GM12872 (cell line): ENCODE measurements at regions not wholly inside any gene's neighbourhood (a gene's known extent, or its start where the extent isn't known, plus 50 kb on each side); places are given as distances from the start of the nearest gene placed in this dataset.

Experiments used
- CTCF ChIP-seq: IDR thresholded peaks from 3 replicates; pipeline ENCODE4 v1.5.1; 2011; ENCODE audit warnings: low read depth, mild to moderate bottlenecking, low read length, moderate library complexity; ENCODE audit not compliant: insufficient read depth

DNA sequence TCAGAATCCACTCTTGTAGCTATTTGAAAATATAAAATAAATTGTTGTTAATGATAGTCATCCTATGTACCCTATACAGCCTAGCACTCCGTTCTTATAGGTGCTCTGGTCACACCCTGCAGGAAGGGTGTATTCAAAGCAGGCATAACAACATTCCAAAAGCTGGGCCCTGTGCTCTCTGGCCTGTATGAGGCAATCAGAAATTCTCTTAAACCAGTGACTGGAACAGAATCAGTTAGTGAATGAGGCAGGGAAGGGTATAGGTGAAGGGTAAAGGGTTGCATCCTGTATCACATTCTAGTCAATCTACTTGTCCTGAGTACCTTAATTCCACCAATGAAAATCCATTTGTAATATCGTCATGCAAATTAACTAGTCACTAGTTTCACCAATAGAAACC lies 154.5 kb upstream of the ZNF217 start:
- TF ChIP-seq CTCF, result no peak

DNA sequence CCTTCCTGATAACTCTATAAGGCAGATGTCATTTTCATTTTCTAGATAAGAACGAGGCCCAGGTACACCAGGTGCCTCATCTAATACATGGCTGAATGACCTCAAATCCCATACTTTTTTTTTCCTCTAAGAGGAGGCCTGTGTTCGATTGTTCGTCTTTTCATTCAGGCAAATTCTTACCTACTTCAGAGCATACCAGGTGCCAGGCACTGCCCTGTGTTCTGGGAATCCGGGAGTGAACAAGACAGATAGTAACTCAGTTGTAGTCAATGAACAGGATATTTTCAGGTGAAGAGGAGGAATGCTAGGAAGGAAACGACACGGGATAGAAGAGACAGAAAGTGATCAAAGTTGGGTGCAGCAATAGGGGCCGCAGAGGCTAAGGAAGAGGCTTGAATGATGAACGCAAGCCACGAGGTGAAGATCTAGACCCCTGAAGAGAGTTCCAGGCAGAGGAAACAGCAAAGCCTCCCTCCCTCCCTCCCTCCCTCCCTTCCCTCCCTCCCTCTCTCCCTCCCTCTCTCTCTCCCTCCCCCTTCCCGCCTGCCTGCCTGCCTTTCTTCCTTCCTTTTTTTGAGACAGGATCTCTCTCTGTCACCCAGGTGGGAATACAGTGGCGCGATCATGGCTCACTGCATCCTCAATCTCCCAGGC lies 150.1 kb upstream of the ZNF217 start:
- no peak for TF ChIP-seq CTCF

DNA sequence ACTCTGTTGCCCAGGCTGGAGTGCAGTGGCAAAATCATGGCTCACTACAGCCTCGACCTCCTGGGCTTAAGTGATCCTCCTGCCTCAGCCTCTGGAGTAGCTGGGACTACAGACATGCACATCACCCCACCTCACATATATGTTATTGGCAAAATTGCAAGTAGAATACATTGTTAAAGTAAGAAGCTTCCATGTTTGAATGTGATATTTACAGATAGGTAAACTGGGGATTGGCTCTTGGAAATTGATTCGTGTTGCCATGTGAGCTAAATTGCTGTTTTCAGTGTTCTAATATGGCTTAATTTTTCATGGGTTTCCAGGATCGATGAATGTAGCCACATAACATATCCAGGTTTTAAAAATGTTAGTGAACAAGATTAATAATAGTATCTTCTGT lies 149.0 kb upstream of the ZNF217 start:
- no peak for TF ChIP-seq CTCF

DNA sequence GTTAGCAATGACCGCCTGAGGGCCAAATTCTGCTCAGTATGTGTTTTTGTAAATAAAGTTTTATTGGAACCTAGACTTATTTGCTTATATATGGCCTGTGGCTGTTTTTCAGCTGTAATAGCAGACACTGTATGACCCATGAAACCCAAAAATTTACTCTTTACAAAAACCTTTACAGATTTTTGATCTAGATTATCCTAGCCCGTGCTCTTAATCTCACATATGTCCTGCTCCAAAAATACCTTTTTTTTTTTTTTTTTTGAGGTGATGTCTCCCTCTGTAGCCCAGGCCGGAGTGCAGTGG lies 148.0 kb upstream of the ZNF217 start:
- no peak for TF ChIP-seq CTCF

GRCh38 chr20:53739799-53740785 lies 146.5 kb upstream of the ZNF217 start:
- TF ChIP-seq CTCF, result no peak

DNA sequence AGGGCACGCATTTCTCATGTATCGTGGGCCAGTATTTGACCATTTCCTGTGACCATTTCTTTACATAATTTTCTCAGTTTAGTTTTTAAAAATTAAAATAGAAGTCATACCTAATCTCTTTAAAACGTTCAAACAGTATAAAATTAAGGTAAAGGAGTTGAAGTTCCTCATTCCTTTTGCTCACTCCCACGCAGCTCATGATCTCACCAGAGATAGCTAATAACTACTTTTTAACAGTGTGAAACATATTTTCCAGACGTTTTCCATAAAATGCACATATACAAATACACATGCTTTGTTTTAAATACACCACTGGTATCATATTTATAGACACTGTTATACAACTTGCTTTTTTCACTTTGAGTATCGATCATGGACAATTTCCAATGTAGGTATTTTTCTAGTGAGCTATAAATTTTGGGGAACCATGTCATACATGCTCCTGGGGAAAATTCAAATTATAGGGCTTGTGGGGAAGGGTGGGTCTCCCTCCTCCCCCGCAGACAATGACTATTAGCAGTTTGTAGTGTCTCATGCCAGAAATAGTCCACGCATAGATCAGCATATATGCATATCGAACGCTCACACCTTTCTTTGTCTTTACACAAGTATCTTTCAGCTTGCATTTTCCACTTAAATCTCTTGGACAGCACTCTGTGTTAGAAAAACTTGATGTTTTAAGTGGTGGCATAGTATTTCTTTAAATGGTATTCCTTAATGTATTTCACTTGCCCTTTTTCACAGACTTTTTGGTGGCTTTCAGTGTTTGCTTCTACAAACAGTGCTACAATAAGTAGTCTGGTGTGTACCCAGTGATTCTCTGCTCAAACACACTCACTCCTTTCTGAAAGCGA lies 145.5 kb upstream of the ZNF217 start:
- TF ChIP-seq CTCF, result no peak
